Lower lobe of right lung (tissue), 2 donors: ENCODE measurements at regions not wholly inside any gene's neighbourhood (a gene's known extent, or its start where the extent isn't known, plus 50 kb on each side); places are given as distances from the start of the nearest gene placed in this dataset.
A peak's percentile ranks its signal among the peaks of the same experiment; 100 is the strongest.

Source experiments
- ATAC-seq, 2 donors: fragments of 200-7000 bp; cut with Tn5 transposase; one replicate each; pipeline ENCODE4 v1.9.1; 2020 to 2022; ENCODE audit warnings: mild to moderate bottlenecking in 2 of 2, moderate library complexity in 2 of 2
- DNase-seq: peaks from one replicate; pipeline ENCODE4 v3.0.0-alpha.2; 2020
- H3K27ac ChIP-seq: fragments of 200-600 bp; one replicate; pipeline ENCODE4 v1.8.0; 2022
- H3K27me3 ChIP-seq: fragments of 200-600 bp; one replicate; pipeline ENCODE4 v1.8.0; 2022; ENCODE audit warnings: low read depth
- H3K36me3 ChIP-seq: fragments of 200-600 bp; one replicate; pipeline ENCODE4 v1.8.0; 2022; ENCODE audit warnings: mild to moderate bottlenecking
- H3K4me1 ChIP-seq: fragments of 200-600 bp; one replicate; pipeline ENCODE4 v1.8.0; 2022
- H3K4me3 ChIP-seq: fragments of 200-600 bp; one replicate; pipeline ENCODE4 v1.8.0; 2022; ENCODE audit warnings: mild to moderate bottlenecking
- H3K9me3 ChIP-seq: fragments of 200-600 bp; one replicate; pipeline ENCODE4 v1.8.0; 2022
- CTCF ChIP-seq: fragments of 200-600 bp; IDR thresholded peaks from one replicate; pipeline ENCODE4 v1.8.0; 2022; ENCODE audit warnings: antibody characterized with exemption, mild to moderate bottlenecking
- intact Hi-C: fragments of 100-400 bp; cut with DNase I; formaldehyde crosslinking; loops from one replicate; pipeline ENCODE4 v1.11.0; 2022
- donor health status: DM: no; HTN: yes; CAD: no; lungs with severe emphysema.

- no peak for ATAC-seq
These were observed 224.6 kb downstream of the PIK3C3 start for GRCh38 chr18:42179542-42180121.

GRCh38 chr18:42181474-42181873, 226.4 kb downstream of the PIK3C3 start:
- Histone ChIP-seq H3K27ac (no peak overlapping the region), H3K9me3 (no peaks in the 10 kb centered on the region), H3K36me3 (no peaks in the 10 kb centered on the region), H3K4me1 (no peaks in the 10 kb centered on the region), H3K27me3 (no peaks in the 10 kb centered on the region), H3K4me3 (no peak overlapping the region)
- ATAC-seq (no peak), DNase-seq (no peak)
- intact Hi-C loops = no loop called here
- no peak for TF ChIP-seq CTCF

More at GRCh38 chr18:42179542-42180121, 224.6 kb downstream of the PIK3C3 start:
- intact Hi-C loops = no loop called here
- no peak overlapping the region for H3K4me3 ChIP-seq
- H3K27me3 ChIP-seq = no peaks in the 10 kb centered on the region
- no peaks in the 10 kb centered on the region for H3K4me1 ChIP-seq
- no peak for TF ChIP-seq CTCF
- H3K9me3 ChIP-seq = no peaks in the 10 kb centered on the region
- H3K36me3 ChIP-seq = no peaks in the 10 kb centered on the region
- no peak for DNase-seq
- no peak overlapping the region for H3K27ac ChIP-seq

GRCh38 chr18:42182728-42183700, 228.0 kb downstream of the PIK3C3 start:
- no peak for ATAC-seq
- intact Hi-C loops = no loop called here

GRCh38 chr18:42183746-42184145, 228.7 kb downstream of the PIK3C3 start:
- Histone ChIP-seq H3K27ac (no peak overlapping the region), H3K27me3 (no peaks in the 10 kb centered on the region), H3K36me3 (no peaks in the 10 kb centered on the region), H3K4me3 (no peak overlapping the region), H3K9me3 (no peaks in the 10 kb centered on the region), H3K4me1 (no peaks in the 10 kb centered on the region)
- ATAC-seq (peak in 1 of 2 donors; percentile 31), DNase-seq (no peak)
- no peak for TF ChIP-seq CTCF
- intact Hi-C loops = no loop called here

More at GRCh38 chr18:42182728-42183700, 228.0 kb downstream of the PIK3C3 start:
- TF ChIP-seq CTCF = no peak
- H3K9me3 ChIP-seq = no peaks in the 10 kb centered on the region
- H3K4me1 ChIP-seq = no peaks in the 10 kb centered on the region
- H3K27ac ChIP-seq = no peak overlapping the region
- H3K4me3 ChIP-seq = no peak overlapping the region
- H3K27me3 ChIP-seq = no peaks in the 10 kb centered on the region
- H3K36me3 ChIP-seq = no peaks in the 10 kb centered on the region
- DNase-seq = no peak

GRCh38 chr18:42184685-42185477, 229.8 kb downstream of the PIK3C3 start:
- DNase-seq = no peak
- Histone ChIP-seq H3K36me3 (no peaks in the 10 kb centered on the region), H3K4me3 (no peak overlapping the region), H3K27me3 (no peaks in the 10 kb centered on the region), H3K9me3 (no peaks in the 10 kb centered on the region), H3K27ac (no peak overlapping the region), H3K4me1 (no peaks in the 10 kb centered on the region)
- intact Hi-C loops = no loop called here
- no peak for TF ChIP-seq CTCF
- no peak for ATAC-seq
